Activated CD8-positive, alpha-beta memory T cell treated with anti-CD3 and anti-CD28 coated beads for 36 hours (primary cell): ENCODE measurements at regions not wholly inside any gene's neighbourhood (a gene's known extent, or its start where the extent isn't known, plus 50 kb on each side); places are given as distances from the start of the nearest gene placed in this dataset.
"Not testable (repeated sequence)": the region's sequence is repeated elsewhere in the genome, so short reads cannot be mapped to it uniquely, and the experiment has no call there.

Experiments used
- CTCF ChIA-PET: fragments of 350-600 bp; sonication (Branson Sonifier 250); formaldehyde crosslinking; loops from one replicate; lab custom pipeline; 2021; ENCODE audit warnings: antibody characterized with exemption; lab: Charles Lee
- POLR2A ChIA-PET: fragments of 350-600 bp; sonication (Branson Sonifier 250); formaldehyde crosslinking; loops from one replicate; lab custom pipeline; 2021; ENCODE audit warnings: antibody characterized with exemption; lab: Charles Lee

DNA sequence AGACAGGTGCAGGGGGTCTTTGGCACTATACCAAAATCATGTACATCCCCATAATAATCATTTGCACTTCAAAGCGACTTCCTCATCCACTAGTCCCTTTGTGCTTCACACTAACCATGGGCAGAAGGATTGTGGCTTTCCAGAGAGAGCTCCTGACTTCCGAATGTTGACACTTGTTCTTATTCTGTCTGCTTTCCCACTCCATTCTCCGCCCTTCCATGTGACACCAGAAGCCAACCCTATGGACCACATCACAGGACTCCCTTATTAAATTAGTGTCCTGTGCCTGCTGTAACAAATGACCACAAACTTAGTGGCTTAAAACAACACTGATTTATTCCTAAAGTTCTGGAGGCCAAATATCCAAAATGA lies 91.6 kb downstream of the CMC2 start:
- ChIA-PET POLR2A (no interaction called here), CTCF (no interaction called here)

DNA sequence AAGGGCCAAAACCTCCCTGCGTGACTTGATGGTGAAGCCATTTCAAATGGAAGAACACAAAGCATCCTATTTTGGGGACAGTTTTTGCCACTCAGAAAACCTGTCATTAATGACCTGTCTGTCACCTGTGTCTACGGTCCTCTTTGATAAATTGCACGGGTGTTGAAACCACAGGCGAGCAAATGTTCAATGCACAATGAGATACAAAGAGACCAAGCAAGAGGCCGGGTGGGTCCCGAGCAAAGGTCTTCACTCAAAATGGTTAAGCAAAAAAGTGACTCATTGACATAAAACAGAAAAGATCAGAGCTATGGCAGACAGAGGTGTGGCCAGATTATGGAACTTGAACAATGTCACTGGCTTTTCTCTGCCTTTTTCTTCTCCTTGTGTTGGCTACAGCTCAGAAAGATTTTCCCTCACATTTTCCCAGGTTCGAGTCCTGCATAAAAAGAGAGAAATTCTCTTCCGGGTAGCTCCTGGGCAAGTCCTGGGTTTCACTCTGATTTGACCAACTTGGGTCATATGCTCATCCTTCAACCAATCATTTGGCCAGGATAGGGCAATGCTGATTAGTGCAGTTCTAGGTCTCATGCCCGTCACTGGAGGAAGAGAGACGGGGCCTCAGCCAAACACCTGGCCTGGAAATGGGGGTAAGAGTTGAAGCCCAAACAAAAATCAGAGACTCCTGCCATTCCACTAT lies 92.2 kb downstream of the CMC2 start:
- CTCF ChIA-PET: no interaction called here
- POLR2A ChIA-PET: no interaction called here

DNA sequence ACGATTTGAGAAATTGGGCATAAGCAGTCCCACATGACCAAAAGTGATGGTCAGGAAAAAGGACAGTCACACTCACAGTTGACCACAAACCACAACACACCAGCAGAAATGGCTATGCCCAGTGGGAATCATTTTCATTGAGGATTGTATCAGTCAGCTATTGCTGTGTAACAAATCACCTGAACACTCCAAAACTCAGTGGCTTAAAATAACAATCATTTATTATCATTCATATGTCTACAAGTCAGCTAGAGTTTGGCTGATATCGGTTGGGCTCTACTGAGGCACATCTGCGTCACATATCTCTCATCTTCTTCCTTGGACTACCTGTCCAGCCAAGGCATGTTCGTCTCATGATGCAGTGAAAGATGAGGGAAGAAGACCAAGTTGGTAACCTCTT lies 93.3 kb downstream of the CMC2 start:
- ChIA-PET CTCF (no interaction called here), POLR2A (no interaction called here)

DNA sequence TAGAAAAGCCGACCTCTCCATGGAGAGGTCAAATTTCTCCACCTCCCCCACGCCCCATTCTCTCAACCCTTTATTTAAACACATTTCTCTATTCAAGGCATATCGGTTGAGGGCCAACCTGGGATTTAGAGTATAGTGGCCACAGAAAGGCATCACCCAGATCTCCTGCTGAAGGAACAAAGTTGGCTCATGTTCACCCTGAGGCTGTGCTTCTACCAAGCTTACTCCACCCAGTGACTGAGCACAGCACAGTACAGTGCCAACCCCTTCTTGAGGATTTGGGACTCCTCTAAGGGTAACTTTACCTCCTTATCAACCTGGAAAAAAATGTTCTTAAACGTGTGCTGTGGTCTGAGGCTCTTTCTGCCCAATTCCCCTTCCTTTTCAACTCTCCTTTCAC lies 94.0 kb downstream of the CMC2 start:
- CTCF ChIA-PET: no interaction called here
- POLR2A ChIA-PET: no interaction called here

DNA sequence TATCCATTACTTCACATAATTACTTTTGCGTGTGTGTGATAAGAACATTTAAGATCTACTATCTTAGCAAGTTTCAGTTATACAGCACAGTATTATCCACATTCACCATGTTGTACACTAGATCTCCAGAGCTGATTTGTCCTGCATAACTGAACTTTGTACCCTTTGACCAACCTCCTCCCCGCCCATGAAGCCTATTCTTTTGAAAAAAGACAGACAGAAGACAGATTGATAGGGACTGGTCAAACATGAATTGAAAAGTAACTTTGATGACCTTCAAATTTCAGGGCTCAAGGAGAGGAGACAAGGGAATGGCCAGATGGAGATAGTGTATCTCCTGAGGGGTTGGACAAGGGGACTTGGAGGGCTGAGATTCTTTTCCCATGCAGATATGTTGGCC lies 96.3 kb downstream of the CMC2 start:
- POLR2A ChIA-PET: no interaction called here
- CTCF ChIA-PET: no interaction called here

DNA sequence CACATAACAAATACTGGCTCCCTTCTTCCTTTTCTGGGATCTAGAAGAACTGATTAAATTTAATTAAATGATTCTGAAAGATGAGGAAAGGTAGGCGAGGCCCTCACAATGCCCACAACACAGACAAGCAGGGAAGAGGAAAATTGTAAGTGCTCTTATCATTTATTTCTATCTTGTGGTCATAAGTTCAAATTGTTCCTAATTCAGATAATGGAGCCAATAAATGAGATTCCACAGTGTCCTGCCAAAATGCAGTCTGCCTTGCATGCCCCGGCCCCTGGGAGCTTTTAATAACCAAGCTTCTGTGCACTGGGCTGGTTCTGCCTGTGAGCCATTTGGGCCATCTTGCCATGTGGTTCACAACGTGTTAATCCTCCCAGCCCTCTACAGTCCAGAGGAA lies 97.0 kb downstream of the CMC2 start:
- POLR2A ChIA-PET: no interaction called here
- CTCF ChIA-PET: no interaction called here

DNA sequence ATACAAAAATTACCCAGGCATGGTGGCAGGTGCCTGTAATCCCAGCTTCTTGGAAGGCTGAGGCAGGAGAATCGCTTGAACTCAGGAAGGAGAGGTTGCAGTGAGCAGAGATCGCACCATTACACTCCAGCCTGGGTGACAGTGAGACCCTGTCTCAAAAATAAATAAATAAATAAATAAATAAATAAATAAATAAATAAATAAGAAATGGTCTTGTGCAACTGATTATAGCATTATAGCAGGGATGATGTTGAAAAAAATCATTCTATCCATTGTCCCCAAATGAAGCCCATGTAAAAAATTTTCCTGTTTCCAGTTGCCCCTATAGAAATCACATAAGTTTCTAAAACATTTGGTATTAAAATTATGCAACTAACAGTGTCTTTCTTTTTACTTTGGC lies 100.5 kb downstream of the CMC2 start:
- CTCF ChIA-PET: not testable (repeated sequence)

DNA sequence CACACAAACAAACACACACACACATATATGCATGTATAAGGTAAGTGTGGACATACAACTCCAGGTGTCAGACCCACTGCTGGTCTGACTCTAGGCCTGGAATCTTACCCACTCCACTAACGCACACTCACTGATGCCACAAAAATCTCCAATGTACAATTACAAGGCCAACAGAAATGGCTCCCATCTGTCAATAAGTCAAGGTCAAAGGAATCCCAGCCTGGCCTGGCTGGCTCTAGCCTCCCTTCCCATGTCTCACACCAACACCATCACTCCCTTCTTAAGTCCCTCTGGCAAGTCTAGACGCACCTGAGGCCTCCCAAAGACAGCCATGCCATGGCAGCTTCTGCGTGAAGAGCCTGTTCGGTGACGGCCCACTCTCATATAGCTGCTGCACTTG lies 99.2 kb upstream of the CDYL2 start:
- ChIA-PET POLR2A (no interaction called here), CTCF (no interaction called here)

More for the DNA sequence above, 100.5 kb downstream of the CMC2 start:
- POLR2A ChIA-PET: not testable (repeated sequence)

DNA sequence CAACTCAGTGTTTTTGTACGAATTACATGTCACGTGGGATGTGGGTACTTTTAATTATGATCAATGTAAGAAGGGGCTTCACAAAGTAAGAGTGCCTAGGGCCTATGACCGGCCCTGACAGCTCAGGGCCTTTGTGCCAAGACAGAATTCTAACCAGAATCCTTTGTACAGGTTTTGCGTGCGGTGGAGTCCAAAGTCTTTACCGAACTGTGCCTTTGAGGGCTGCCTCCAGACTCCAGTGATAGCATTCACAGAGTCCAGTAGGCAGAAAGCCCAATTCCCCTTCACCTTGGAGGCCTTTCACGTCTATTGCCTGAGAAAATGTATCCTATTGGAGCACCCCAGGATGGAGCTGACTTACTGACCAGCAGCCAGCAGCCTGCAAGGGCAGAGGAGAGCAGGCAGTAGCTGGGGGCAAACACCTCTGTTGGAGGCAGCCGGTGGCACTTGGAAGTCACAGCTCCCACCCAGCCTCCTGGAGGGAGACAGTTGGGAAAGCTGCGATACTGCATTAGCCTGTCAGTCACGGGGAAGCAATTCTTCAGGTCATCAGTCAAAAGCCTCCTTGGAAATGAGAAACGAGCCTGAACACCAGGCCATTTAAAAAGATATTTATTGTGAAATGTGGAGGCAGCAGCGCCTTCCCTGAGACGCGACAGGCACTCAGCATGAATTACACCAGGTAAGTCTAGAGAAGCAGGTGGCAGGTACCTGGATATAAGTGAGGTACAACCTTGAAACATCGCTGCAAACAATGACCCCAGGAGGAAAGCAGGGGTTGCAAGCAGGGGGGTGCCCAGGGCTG lies 98.1 kb upstream of the CDYL2 start:
- ChIA-PET CTCF (no interaction called here), POLR2A (no interaction called here)

DNA sequence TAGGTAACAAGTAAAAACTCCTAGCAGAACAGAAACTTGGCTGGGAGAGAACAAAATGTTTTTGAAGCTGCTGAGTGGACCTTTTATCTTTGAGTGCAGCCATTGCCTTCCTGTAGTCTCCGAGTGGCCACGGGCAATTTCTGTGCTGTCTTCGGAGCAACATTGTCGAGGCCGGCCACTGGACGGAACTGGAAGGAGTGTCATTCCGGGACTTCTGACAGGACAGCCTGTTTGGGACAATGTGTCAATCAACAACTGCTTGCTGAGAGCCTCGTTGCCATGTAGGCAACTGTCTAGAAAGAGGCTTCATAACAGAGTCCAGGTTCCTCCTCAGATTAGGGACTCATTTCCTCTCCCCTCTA lies 96.2 kb upstream of the CDYL2 start:
- CTCF ChIA-PET: no interaction called here
- POLR2A ChIA-PET: no interaction called here

DNA sequence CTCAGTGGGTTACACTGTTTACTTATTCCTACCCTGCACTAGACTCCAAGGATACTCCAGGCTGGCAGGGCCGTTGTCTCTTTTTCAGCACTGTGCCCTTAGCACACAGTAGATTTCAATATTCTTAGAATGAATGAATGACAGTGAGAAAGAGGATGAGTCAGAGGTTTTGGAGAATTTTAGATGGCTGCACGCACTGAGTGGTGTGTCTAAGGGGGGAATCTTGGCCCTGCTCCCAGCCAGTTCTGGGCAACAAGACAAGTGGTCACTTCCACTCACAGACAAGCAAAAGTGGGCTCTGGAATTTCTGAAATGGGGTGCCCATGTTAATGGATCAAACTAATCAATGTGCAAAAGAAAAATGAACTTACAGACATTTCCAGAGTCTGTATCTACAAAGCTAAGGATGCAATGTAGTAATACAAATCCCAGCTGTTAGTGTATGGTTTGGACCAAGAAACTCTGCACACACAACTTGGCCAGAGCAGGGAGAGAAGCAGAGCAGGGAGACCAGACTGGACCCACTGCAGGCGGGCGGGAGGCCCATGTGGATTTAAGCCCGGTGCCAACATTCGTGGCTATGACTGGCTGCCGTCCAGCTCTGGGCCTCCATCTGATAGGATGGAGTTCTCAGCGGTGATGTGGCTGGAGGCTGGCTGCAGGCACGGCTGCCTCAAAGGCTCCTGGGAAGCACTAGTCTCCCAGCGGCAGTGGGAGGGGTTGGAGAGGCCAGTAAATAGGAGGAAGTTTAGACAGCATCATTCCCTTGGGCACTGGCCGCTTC lies 95.6 kb upstream of the CDYL2 start:
- ChIA-PET CTCF (no interaction called here), POLR2A (no interaction called here)

DNA sequence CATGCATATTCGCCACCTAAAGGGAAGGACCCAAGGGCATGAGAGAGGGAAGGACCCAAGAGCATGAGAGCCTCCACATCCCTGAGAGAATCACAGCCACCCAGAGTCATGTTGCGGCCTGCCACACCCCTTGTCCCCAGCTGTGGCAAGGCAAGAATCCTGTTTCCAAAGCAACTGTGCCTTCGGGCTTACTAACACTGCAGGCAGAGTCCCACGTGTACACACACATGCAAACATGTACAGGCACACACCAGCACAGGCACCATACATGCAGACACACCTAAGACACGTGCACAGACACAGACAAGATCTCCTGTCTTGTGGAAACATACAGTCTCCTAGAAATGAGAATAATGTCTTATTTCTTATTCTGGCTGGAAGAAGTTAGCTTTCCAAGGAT lies 92.4 kb upstream of the CDYL2 start:
- CTCF ChIA-PET: no interaction called here
- POLR2A ChIA-PET: no interaction called here

DNA sequence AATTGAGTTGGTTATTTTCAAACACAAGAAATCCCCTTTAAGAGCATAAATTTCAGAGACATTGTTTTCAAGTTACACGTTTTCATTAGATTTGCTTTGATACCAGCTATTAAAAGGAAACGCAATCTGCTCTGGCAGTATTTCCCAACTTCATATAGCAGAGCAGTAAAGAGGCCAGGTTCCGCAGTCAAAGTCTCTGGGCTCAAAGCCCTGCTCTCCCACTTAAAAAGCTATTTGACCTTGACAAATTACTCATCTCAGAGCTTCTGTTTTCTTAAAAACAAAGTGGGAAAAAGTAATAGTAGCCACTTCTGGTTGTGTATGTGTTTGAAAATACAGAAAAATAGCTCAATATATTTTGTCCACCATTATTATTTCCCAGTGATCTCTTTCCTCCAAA lies 89.7 kb upstream of the CDYL2 start:
- ChIA-PET POLR2A (no interaction called here), CTCF (interaction anchor here (0.6 kb wide), 1 partner anchor 25 kb away, joined by 3 read pairs; no protein-coding TSS in a partner anchor)

DNA sequence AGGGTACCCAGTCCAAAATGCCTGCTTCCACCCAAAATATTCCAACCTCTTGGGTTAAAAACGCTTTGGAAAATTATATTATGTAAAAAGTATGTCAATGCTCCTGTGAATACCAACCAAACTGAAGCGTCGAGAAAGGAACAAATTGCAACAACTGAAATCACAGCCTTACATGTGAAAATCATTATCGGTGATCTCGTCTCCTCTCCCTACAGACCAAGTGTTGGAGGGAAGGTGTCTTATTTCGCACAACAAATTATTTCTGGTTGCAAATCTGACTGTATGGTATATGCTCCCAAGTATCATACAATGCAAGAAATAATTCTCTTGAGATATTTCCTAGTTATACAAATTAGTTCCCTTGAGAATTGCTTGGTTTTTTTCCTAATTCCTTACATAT lies 89.3 kb upstream of the CDYL2 start:
- POLR2A ChIA-PET: no interaction called here
- CTCF ChIA-PET: no interaction called here

DNA sequence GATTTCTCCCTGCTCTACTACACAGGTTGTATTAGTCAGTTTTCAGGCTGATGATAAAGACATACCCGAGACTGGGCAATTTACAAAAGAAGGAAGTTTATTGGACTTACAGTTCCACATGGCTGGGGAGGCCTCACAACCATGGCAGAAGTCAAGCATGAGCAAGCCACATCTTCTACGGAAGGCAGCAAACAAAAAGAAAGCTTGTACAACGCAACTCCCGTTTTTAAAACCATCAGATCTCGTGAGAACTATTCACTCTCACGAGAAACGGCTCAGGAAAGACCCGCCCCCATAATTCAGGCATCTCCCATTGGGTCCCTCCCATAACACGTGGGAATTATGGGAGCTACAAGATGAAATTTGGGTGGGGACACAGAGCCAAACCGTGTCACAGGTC lies 88.0 kb upstream of the CDYL2 start:
- CTCF ChIA-PET, POLR2A ChIA-PET: not testable (repeated sequence)

DNA sequence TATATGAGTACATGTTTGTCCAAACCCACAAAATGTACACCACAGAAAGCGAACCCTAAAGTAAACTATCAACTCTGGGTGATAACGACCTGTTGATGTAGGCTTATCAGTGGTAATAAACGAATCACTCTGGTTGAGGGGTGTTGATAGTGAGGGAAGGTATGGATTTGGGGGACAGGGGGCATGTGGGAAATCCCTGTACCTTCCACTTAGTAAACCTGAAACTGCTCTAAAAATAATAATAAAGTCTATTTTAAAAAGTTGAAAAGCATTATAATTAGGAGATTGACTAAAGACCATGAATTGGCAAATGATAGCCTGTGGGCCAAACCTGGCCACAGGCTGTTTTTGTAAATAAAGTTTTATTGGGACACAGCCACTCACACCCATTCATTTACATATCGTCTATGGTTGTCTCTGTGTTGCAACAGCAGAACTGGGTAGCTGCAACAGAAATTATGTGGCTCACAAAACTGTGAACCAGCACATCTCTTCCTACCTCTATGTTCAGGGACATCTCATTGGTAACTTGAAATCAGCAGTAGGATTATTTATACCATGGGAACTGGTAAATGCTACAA lies 85.5 kb upstream of the CDYL2 start:
- ChIA-PET CTCF (no interaction called here), POLR2A (no interaction called here)

DNA sequence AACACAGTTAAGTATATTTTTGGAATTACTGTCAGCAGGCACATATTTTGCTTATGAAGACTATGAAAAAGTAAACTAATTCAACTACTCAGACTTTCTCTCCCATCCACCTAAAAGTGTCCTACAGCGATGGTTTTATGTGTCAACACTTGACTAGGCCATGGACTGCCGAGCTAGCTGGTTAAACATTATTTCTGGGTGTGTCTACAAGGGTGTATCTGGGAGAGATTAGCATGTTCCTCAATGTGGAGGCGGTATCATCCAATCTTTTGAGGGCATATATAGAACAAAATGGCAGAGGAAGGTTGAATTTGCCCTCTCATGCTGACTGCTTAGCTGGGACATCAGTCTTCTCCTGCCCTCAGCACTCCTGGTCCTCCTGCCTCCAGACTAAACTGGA lies 82.7 kb upstream of the CDYL2 start:
- CTCF ChIA-PET: no interaction called here
- POLR2A ChIA-PET: no interaction called here

DNA sequence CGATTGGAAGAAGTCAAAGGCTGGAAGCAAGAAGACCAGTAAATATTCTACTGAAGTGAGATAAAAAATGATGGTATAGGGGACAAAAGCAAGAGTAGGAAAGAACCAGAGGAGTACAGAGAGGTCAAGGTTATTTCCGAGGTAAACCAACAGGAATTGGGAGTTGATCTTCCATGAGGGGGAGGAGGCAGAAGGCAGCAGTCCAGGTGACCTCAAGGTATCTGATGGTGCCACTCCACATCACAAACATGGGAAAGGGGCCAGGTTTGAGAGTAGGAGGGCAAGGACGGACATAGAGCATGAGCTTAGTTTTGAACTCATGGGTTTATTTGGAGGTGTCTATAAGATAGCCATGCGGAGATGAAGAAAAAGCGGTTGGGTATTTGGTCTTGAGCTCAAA lies 79.4 kb upstream of the CDYL2 start:
- CTCF ChIA-PET: no interaction called here
- POLR2A ChIA-PET: no interaction called here

DNA sequence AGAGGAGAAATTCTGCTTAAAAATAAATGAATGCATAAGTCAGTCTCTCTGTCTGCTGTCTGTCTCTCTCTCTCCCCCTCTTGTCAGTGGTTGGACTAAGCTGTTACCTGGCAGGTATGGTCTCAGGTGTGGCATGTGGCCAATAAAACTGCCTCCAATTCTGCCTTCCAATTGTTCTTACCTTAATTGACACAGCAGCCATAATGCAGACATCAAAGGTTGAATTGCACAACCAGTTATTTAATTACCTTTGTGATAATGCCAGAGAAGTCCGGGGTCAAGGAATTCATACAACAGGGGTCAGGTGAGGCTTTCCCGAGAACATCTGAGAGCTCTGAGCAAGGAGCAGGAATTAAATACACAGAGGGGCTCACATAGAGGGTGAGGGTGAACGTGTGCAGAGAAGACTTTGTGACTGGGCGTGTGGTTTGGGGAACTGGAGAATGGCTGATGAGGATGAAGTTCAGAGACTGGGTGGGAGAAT lies 78.8 kb upstream of the CDYL2 start:
- CTCF ChIA-PET: no interaction called here
- POLR2A ChIA-PET: no interaction called here

DNA sequence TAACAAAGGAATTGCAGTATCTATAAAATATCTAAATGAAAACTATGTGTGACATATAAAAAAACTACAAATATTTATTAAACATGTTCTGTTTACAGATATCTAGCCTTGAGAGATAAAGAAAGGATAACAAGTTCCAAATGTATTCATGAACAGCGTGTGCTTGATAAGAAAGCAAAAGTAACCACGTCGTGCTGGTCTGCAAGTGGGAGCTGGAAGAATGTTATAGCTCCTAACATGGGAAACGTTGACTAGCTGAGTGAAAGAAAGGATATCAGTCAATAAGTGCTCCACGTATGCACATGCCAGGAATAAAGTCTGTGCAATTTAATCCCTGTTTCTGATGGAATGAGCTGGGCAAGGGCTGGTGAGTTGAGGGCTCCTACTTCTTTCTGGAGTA lies 71.2 kb upstream of the CDYL2 start:
- ChIA-PET CTCF (no interaction called here), POLR2A (no interaction called here)
